ENCODE measurements at regions not wholly inside any gene's neighbourhood (a gene's known extent, or its start where the extent isn't known, plus 50 kb on each side); places are given as distances from the start of the nearest gene placed in this dataset.

DNA sequence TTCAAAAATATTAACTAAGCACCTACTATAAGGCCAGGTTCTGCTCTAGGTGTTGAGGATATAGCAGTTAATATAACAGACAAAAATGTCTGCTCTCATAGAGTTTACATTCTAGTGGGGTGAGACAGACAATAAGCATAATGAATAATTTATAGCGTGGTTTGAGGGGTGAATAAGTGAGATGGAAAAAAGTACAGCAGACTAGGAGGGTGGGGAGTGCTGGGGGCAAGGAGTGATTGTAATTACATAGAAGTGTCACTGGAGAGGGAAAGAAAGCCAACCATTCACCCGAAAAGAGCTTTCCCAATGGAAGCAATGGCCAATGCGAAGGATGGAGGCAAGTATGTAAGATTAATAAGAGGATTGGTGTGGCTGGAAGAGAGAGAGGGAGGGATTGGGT, 552.9 kb upstream of the KCNMB2 start:
- TF ChIP-seq, protein P1, sequence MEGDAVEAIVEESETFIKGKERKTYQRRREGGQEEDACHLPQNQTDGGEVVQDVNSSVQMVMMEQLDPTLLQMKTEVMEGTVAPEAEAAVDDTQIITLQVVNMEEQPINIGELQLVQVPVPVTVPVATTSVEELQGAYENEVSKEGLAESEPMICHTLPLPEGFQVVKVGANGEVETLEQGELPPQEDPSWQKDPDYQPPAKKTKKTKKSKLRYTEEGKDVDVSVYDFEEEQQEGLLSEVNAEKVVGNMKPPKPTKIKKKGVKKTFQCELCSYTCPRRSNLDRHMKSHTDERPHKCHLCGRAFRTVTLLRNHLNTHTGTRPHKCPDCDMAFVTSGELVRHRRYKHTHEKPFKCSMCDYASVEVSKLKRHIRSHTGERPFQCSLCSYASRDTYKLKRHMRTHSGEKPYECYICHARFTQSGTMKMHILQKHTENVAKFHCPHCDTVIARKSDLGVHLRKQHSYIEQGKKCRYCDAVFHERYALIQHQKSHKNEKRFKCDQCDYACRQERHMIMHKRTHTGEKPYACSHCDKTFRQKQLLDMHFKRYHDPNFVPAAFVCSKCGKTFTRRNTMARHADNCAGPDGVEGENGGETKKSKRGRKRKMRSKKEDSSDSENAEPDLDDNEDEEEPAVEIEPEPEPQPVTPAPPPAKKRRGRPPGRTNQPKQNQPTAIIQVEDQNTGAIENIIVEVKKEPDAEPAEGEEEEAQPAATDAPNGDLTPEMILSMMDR (IDR thresholded peaks at IDR 0.05; ENCODE audit: low read depth, low read length, poor library complexity, severe bottlenecking): no peak
- TF ChIP-seq EZH2phosphoT487 (IDR thresholded peaks at IDR 0.05; ENCODE audit: borderline replicate concordance, low read length): no peak
